HG03432 (cell line): ENCODE measurements at regions not wholly inside any gene's neighbourhood (a gene's known extent, or its start where the extent isn't known, plus 50 kb on each side); places are given as distances from the start of the nearest gene placed in this dataset.

Experiments
- ATAC-seq: cut with Tn5 transposase; IDR thresholded peaks from one replicate; pipeline ENCODE4 v1.9.1; 2021; ENCODE audit warnings: mild to moderate bottlenecking, moderate library complexity; ENCODE audit not compliant: unreplicated experiment

DNA sequence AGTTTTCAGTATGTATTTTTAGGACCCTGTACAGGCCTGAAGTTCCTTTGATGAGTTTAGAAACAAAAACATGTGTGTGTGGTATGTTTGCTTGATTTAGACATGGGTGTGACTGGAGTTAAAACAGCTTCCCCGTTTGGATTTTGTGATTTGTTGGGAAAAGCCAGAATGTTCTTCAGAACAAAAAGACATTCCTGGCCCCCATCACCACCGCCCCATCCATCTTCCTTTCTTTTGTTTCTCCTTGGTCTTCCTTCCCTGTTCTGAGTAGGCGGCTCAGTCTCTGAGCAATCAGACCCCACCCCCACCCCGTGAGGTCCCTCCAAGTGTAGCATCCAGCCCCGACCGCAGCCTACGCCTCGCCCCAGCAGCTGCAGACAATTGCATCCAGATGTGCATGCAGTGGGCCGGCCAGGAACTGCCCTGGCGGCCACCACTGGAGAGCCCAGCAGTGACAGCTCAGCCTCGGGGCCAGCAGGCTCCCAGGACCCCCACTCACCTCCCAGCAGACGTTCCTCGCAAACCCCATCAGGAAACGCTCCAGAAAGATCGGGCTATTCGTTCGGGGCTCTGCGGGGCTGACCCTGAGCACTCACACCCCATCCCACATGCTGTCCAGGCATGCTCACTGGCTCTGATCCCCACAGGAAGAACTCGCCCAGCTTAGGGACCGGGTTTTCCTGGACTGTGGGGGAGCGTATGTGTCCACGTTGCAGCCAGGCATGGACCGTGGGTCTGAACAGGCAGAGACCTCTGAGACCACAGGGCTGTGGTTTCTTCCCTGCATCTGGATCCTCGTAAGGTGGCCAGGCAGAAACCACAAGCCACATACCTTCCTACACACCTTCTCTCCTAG lies 99.8 kb upstream of the CDH5 start:
- no peak for ATAC-seq

DNA sequence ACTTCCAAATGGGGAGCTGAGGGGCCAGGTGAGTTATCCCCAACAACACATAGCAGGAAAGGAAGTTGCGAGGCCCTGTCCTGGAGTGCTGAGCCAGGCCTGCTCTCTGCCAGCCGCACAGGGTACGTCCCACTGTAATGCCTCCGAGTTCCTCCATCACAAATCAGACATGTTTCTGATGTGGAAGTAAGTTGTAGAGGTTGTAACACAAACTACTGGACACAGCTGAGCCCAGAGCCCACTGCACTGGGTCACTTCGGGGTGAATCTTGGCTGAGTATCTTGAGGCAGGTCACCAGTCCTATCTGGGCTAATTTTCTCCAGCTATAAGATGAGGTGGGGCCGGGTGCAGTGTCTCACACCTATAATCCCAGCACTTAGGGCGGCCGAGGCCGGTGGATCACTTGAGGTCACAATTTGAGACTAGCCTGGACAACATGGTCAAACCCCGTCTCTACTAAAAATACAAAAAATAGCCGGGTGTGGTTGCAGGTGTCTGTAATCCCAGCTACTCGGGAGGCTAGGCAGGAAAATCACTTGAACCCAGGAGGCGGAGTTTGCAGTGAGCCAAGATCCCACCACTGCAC lies 100.8 kb upstream of the CDH5 start:
- no peak for ATAC-seq

DNA sequence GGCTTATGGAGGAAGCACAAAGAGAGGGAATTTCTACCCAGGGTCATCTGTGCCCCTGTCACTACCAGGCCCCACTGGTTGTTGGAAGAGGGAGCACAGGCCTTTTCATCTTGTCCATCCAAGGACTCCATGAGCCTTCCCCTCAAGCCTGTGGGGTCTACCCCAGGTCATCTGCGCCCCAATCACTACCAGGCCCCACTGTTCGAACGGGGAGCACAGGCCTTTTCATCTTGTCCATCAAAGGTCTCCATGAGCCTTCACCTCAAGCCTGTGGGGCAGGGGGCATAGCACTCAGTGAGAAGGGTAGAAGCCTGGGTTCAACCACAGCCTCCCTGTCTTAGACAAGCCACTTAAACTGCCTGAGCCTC lies 101.5 kb upstream of the CDH5 start:
- ATAC-seq = no peak

DNA sequence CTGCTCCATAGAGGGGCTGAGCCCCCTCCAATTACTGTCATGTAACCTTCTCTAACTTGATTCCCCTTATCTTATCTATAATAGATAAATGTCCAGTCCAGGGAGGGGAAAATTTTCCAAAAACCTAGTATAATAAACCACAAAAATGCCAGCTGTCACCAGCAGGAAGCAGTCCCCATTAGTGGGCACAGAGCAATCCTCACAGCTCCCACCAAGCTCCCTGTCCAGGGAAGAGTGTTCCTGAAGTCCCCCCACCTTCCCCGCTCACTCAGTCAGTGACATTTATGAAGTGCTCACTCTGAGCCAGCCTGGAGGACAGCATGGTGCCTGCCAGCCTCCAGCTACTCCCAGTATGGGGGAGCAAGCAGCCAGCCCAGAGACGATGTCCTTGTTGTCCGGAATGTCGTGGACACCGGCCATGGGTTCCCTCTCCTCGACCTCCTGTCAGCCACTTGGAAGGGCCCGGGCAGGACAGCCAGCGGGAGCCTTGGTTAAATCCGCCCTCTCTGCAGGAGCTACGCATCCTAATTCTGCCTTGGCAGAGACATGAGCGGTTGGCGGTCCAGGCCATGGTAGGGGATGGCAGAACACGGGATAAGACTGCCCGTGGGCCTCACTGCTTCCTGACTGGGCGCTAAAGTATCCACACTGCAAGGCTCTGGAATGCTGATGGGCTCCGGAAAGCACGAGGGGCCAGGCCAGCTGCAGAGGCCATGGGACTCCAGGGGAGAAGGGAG lies 102.0 kb upstream of the CDH5 start:
- ATAC-seq = no peak

DNA sequence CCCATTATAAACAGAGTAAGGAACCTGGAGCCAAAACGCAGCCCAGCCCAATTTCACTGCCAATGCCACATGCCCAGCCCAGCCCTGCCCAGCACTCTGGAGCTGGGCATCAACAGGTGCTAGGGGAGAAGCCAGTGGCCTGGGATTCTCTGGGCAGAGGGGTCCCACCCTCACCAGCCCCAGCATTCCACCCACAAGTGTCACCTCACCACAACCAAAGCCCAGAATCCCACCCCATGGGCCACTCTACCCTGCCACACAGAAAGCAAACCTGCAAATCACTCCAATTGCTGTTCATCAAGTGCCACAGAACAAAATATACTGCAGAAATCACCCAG lies 102.5 kb upstream of the CDH5 start:
- no peak for ATAC-seq

DNA sequence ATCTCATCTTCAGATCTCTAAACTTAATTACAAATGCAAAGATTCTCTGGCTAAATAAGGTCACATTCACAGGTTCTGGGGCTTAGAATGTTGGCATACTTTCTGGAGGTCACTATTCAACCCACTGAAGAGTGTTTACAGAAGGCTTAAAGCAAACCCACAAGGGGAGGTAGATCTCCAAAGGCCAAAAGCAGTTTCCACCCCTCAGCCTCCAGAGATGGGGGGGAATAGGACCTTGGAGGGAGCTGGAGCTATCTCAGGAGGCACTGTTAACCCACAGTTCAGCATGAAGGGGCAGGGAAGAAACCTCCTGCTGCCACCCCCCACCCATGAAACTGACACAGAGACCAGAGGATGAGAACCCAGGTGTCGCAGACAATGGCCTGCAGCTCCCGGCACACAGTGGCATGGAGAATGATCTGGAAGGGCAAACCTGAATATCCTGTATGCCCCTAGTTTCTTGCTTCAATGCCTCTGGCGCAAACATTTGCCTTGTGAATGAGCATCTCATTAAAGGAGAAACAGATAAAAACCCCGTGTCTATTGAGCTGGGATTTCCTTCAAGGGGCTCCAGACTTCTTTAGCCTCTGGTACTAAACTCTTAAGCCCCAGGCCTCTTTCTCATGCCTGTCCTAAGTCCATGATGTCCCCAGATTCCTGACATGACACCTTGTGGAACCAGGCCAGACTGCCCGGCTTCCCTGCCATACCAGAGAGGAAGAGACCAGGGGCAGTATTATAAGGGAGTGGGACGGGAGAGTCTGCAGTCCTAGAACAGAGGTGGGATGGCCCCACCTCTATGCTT lies 103.1 kb upstream of the CDH5 start:
- no peak for ATAC-seq

DNA sequence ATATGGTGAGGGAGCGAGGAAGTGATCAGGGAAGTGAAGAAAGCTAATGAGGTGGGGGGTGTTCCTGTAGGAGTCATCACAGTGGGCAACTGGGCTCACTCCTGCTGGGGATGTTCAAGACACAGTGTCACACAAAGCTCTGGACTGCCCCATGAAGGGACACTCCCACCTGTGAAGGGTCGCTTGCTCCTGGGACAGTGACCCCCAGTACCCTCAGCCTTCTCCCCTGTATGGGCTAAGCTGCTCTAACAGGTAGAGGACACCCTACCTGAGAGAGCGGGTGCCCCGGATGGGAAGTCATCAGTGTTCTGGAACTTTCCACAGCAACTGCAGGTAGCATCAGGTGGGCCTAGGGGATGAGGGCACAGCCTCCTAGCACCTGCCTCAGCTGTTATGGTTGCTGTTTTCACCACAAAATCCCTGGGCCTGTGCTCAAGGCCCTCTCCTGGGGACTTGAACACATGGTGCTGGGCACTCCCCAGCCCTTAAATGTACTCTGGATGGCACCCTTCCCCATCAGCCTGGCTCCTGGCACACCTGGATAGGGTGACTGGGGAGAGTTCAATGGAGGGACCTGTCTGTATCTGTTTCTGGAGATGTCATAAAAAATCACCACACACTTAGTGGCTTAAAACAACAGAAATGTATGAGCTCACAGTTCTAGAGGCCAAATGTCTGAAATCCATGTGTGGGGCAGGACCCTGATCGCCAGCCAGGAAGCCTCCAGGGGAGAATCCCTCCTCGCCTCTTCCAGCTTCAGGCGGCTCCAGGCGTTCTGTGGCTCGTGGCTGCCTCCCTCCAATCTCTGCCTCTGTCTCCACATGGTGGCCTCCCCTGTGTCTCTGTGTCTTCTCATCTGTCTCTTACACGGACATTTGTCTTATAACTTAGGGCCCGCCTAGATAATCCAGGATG lies 104.0 kb upstream of the CDH5 start:
- ATAC-seq = no peak

DNA sequence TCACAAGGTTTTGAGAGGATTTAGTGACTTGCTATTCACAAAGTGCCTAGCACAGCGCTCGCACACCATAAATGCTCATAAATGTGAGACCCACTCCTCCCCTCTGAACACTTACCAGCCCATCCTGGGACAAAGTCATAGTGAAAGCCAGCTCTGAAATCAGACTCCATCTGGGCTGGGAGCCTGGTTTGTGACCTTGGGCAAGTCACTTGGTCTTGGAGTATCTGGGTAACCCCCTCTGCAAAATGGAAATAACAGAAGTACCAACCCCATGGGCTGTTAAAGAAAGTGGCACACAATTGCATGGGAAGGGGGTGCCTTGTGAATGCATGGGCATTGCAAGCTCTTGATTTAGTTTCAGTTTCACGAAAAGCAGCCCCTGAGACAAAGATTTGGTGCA lies 104.7 kb upstream of the CDH5 start:
- ATAC-seq = no peak

DNA sequence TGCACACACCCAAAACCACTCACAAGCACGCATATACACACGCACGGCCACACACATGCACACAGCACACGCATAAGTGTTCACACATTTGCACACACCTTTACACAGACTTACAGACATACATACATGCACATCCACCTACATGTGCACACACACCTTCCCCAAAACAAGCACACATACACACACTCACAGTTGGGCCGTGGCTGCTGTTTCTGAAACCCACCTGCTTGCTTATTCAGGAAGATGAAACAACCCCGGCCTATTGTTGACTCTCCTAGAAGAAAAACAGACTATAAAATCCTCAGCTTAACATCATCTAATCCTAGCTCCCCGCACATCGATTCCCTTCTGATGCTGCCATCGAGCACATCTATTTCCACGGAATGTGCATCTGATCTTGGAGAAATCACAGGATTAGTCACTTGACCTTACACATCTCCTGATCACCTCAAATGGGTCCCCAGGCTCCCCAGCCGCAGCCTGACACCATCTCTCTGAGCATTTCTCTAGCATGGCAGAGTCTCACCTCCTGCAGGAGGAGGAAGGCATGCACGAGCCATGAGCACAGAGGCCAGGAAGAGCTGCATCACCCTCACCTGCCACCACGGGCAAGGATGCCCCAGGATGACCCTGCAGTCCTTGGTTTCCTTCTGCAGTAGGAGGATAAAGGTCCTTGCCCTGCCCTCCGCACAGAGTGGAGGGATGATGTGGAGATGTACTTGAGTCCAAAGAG lies 105.8 kb upstream of the CDH5 start:
- no peak for ATAC-seq

DNA sequence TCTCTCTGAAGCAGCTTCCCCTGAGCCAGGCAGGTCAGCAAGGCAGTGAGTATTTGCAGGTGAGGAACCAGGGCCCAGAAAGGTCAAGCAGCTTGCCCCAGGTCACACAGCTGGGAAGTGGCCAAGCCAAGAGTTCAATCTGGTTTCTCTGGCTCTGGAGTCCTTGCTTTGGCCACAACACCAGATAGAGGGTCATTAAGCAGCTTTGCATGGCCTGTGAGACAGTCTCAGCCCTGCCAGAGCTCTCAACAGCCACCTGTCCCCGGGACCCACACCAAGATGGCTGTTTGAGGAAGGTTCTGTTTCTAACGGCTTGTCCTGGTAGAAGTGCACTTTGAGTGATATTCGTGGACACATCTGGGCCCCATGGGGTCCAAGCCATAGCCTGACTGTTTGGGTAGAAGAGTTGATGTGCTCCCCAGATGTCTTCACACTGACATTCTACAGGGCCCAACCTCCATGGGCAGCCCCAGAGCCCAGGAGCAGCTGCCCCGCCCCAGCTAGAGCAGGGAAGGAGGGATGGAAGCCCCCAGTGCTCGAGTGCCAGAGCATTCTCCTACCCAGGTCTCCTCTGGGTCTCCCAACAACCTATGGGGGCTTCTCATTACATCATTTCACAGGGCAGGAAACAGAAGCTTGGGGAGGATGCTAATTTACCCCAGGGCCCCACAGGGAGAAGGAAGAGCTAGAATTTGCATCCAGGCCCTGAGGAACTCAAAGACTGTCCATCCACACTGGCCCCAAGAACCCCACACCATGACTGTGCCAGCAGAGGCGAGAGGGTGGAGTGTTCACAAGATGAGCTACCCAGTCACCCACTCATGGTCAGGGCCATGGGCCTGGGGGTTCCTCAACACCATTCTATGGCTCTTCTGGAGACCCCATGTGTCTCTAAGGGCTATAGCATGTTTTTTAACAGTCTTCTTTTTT lies 107.3 kb upstream of the CDH5 start:
- no peak for ATAC-seq

DNA sequence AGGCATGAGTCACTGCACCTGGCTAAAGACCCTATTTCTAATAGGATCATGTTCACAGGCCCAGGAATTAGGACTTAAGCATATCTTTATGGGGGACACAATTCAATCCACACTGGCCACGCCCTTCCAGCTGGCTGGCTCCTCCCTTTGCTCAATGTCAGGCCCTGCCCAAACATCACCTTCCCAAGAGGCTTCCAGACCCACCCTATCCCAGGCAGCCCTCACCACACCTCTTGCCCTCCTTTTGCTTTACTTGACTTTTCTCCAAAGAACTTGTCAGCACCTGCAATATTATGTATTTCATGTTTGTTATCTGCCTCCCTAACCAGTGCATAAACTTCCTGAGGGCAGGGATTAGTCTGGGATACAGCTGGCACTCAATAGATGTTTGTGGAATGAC lies 109.6 kb upstream of the CDH5 start:
- ATAC-seq = no peak

DNA sequence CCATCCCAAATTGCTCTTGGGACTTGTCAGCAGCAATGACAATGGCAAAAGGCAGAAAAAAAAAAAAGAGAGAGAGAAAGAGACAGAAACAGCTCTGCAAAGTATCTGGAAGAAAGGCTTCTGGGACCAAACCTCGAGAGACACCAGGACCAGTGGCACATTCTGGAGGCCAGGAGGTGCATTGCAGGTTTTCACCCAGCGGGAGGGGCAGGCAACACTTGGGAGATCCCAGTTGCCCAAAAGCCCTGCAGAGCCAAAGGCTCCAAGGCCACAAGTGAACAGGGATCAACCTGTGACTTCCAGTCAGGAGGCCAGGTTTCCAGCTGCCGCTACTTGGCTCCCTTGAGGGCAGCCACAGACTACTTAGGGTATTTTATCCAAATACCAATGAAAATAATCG lies 110.8 kb upstream of the CDH5 start:
- ATAC-seq = no peak

DNA sequence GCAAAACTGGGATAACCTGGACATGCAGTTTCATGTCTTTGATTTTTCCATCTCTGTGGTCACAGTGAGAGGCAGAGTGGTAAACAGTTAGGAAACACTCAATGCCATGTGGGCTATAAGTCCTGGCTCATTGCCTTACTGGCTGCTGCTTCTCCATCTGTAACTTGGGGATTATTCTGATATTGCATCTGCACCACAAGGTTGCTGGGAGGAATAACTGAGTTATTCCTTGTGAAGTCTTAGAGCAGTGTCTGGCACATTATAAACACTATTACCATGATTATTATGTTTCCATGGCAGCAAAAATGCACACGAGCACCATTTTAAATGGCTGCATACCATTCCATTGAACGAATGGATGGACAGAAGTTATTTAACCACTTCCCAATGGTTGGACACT lies 111.7 kb upstream of the CDH5 start:
- no peak for ATAC-seq

DNA sequence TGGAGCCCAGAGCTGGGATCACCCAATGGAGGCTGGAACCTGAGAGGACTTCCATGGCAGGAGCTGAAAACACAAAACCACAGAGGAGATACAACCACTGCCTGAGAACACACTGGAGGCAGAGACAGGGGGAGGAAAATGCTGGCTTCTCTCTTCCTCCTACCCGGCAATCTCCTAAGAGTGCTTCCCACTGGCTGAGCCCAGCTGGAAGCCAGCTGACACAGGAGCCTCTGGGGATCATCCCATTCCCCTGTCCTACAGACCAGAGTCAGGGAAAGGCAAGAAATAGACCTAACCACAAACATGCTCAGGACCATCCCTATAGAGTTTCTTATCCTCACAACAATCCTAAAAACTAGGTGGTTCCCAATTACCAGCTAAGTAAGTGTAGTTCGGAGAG lies 112.4 kb upstream of the CDH5 start:
- no peak for ATAC-seq

DNA sequence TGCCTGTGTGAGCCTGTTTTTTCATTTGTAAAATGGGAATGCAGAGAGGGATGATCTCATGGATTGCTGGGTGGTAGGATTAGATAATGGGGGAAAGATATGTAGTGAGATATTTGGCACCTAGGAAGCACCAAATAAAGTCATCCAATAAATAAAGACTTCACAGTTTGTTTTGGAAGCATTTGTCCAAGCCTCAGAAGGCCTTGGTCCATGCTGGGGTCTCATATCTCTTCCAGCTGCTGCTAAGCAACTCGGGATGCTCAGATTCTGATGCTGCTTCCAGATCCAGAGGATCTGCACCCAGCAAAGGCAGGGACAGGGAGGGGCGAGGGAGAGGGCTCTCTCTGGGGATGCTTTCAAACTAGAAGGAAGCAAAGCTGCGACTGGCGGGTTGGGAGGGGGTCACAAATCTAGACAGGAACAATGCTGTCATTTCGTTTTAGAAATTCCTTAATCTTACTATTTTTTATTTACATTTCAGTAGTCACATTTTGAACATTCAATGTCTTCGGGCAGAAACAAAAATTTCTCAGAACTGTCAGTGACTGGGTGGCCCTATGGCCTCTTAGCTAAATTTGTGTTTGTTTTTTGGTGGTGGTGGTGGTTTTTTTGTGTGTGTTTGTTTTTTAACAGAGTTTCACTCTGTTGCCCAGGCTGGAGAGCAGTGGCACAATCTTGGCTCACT lies 114.9 kb upstream of the CDH5 start:
- no peak for ATAC-seq

DNA sequence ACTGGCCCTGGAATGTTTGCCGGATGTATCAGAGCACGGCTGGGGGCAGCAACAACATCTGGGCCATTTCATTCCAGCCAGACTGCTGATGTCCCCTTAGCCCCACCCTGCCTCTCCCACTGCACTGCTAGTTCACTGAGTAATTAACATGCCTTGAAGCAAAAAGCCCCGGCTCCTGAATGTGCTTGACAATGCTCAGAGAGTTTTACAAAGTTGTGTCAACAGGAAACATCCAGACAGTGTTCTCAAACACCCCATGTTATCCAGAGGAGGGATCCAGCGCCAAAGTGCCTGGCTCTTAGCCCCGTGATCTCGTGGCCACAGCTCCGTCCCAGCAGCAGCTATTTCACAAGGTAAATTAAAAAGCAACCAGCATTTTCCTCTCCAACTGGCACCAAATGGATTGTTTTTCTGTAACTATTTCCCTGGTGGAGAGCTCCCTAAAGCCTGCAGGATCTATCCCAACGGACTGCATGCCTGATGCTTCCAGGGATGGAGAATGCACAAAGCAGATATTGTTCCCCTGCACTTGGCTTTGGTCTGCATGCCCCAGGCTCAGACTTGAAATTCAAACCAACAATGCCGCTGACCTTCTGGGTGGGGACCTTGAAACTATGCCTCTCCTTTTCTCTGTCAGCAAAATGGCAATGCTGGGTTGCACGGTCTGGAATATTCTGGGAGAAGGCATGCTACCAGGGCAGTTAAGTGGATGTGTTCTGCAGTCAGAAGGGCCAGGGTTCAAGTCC lies 115.6 kb upstream of the CDH5 start:
- no peak for ATAC-seq
